Body of pancreas (tissue), 4 donors: ENCODE measurements at regions not wholly inside any gene's neighbourhood (a gene's known extent, or its start where the extent isn't known, plus 50 kb on each side); places are given as distances from the start of the nearest gene placed in this dataset.

Experiments
- CTCF ChIP-seq, 7 experiments: fragments of 450-650 bp in 4 of 7; fragments of 200-600 bp in 3 of 7; sonication (generic) in 3 of 7; IDR thresholded peaks; one replicate each; pipeline ENCODE4 v1.5.1; 2016 to 2019; ENCODE audit warnings: antibody characterized with exemption in 7 of 7
- POLR2A ChIP-seq, 3 donors: fragments of 450-650 bp; IDR thresholded peaks; one replicate each; pipeline ENCODE4 v1.6.1; 2016; ENCODE audit warnings: antibody characterized with exemption in 3 of 3, mild to moderate bottlenecking in 2 of 3

DNA sequence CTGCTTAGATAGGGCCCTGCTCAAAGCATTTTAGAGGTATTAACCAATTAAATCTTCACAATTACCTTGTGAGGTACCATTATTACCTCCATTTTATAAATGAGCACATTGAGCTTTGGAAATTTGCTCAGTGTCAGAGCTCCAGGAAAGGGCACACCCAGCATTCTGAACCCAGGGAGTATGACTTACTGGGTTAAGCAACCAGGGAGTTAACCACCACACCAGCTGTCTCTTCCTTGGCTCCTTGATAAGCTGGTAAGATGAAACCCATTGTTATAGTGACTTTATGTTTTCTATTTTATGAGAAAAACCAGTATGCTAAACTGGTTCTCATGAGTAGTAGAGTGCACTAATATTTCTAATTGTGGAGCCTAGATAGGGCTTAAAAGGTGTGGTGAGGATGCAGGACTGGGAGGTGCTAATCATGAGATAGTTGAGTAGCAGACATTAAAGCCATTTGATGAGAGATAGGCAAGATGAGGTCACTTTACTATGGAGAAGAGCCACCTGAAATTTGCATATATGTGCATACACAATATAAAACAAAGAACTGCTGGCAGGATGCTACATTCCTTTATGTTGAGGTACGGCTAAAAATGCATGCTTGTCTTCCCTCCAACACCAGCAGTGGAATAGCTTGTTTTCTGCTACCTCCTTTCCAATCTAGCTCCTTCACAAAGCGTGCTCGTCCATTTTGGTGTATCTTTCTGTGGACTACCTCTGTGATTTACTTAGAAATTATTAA, 556.1 kb downstream of the SPRY1 start:
- TF ChIP-seq POLR2A (IDR thresholded peaks at IDR 0.05) (no peak), CTCF (IDR thresholded peaks at IDR 0.05) (no peak)
